GM06990 (cell line): ENCODE measurements at regions not wholly inside any gene's neighbourhood (a gene's known extent, or its start where the extent isn't known, plus 50 kb on each side); places are given as distances from the start of the nearest gene placed in this dataset.
"Not testable (repeated sequence)": the region's sequence is repeated elsewhere in the genome, so short reads cannot be mapped to it uniquely, and the experiment has no call there.

Source experiments
- DNase-seq: peaks from one replicate; pipeline ENCODE4 v3.0.0-alpha.2; 2011; ENCODE audit not compliant: insufficient read length; ENCODE audit errors: extremely low read depth
- H3K27me3 ChIP-seq: replicated peaks from 2 replicates; pipeline ENCODE4 v1.6.0; 2011; ENCODE audit warnings: low read length; ENCODE audit not compliant: control insufficient read depth, insufficient read depth
- H3K36me3 ChIP-seq: 2 replicates; pipeline ENCODE4 v1.5.1; 2011; ENCODE audit warnings: low read length; ENCODE audit not compliant: control insufficient read depth, insufficient read depth
- H3K4me3 ChIP-seq: replicated peaks from 2 replicates; pipeline ENCODE4 v1.5.1; 2011; ENCODE audit warnings: low read depth, mild to moderate bottlenecking, control low read depth, low read length
- TF ChIP-seq, protein P1 (sequence below): IDR thresholded peaks from 2 replicates; pipeline ENCODE4 v1.5.1; 2011; ENCODE audit warnings: low read length, control low read depth, mild to moderate bottlenecking, inconsistent platforms; ENCODE audit not compliant: insufficient read depth, poor library complexity, severe bottlenecking

- H3K4me3 ChIP-seq = no peak overlapping the region
- H3K36me3 ChIP-seq = no peaks in the 10 kb centered on the region
- H3K27me3 ChIP-seq = no peaks in the 10 kb centered on the region
- TF ChIP-seq, protein P1, sequence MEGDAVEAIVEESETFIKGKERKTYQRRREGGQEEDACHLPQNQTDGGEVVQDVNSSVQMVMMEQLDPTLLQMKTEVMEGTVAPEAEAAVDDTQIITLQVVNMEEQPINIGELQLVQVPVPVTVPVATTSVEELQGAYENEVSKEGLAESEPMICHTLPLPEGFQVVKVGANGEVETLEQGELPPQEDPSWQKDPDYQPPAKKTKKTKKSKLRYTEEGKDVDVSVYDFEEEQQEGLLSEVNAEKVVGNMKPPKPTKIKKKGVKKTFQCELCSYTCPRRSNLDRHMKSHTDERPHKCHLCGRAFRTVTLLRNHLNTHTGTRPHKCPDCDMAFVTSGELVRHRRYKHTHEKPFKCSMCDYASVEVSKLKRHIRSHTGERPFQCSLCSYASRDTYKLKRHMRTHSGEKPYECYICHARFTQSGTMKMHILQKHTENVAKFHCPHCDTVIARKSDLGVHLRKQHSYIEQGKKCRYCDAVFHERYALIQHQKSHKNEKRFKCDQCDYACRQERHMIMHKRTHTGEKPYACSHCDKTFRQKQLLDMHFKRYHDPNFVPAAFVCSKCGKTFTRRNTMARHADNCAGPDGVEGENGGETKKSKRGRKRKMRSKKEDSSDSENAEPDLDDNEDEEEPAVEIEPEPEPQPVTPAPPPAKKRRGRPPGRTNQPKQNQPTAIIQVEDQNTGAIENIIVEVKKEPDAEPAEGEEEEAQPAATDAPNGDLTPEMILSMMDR = no peak
- no peak for DNase-seq
These were observed 405.5 kb downstream of the RAP2B start for GRCh38 chr3:153567556-153567955.

- H3K36me3 ChIP-seq, DNase-seq, H3K4me3 ChIP-seq, H3K27me3 ChIP-seq: not testable (repeated sequence)
These were observed 408.5 kb downstream of the RAP2B start for GRCh38 chr3:153570481-153570880.

DNA sequence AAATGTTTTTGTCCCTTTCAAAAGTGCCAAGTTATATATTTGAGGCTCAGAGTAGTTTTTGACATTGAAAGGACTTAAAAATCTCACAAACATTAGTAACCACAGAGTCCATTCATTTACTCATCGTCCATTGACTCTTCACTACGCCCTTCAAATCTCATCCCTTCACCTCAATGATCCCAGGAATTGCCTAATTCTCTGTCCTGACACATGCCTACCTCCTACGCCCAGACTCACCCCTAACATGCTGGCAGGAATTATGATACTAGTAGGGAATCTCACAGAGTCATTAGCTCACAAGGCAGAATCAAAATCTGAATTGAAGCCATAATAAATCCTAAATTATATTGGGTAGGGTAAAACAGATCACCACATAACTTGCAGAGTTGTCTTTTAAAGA, 410.1 kb downstream of the RAP2B start:
- H3K36me3 ChIP-seq = no peaks in the 10 kb centered on the region
- no peaks in the 10 kb centered on the region for H3K27me3 ChIP-seq
- no peak for DNase-seq
- H3K4me3 ChIP-seq = no peak overlapping the region
- TF ChIP-seq, protein P1 = no peak

DNA sequence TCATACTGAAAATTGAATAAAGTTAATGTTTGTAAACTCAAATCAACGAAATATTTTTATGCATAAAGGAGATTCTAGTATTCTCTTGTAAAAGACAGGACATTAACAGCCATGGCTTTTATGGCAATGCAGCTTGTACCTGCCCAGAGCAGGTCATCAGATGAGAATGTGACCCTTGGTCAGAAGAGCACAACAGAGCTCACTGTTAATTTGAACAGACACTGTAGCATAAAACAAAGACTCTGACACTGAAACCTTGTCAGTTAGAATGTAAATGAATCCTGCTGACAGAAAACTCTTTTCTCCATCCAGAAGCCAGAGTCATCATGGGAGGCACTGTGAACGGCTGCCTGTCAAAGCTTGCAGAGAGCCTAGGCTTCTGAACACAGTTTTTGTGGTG, 410.6 kb downstream of the RAP2B start:
- no peak overlapping the region for H3K4me3 ChIP-seq
- H3K36me3 ChIP-seq = no peaks in the 10 kb centered on the region
- no peaks in the 10 kb centered on the region for H3K27me3 ChIP-seq
- DNase-seq = no peak
- TF ChIP-seq, protein P1 = no peak

- TF ChIP-seq, protein P1 = no peak
- no peak for DNase-seq
- Histone ChIP-seq H3K27me3 (no peaks in the 10 kb centered on the region), H3K36me3 (no peaks in the 10 kb centered on the region), H3K4me3 (no peak overlapping the region)
These were observed 411.5 kb downstream of the RAP2B start for GRCh38 chr3:153573481-153573880.

DNA sequence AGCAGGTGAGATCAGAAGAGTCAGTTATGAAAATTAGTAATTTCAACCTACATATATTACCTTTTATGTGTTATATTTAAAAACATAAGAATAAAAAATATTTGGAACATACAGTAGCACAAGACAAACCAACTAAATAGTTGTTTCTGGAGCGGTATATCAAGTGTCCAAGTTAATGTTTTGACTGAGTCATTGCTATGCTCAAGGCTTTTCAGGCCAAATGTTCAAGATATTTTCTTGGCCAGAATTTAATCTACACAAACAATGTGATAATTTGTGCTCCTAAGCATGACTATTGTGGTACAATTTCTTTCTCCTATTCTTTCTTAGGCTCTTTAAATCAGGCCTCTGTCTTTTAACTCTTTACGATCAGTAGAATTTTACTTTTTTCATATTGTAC, 412.4 kb downstream of the RAP2B start:
- TF ChIP-seq, protein P1 = no peak
- Histone ChIP-seq H3K27me3 (no peaks in the 10 kb centered on the region), H3K36me3 (no peaks in the 10 kb centered on the region), H3K4me3 (no peak overlapping the region)
- no peak for DNase-seq
